GM12878 (cell line): ENCODE measurements at regions not wholly inside any gene's neighbourhood (a gene's known extent, or its start where the extent isn't known, plus 50 kb on each side); places are given as distances from the start of the nearest gene placed in this dataset.

Source experiments
- ATAC-seq: fragments of 200-7000 bp; cut with Tn5 transposase; 3 replicates; pipeline ENCODE4 v1.9.1; 2020; ENCODE audit warnings: mild to moderate bottlenecking, moderate library complexity
- BruUV-seq: library from RNA; stranded (reverse); fragments of 400-500 nt; replicated peaks from 2 replicates; lab custom pipeline; 2021; lab: Mats Ljungman, UMichigan
- CTCF ChIA-PET: fragments of 300-600 bp; sonication (Branson Sonifier 250); formaldehyde crosslinking; extraction: SDS; loops from one replicate; lab custom pipeline; 2021; ENCODE audit warnings: inconsistent platforms; lab: Yijun Ruan, JAX
- POLR2A ChIA-PET: fragments of 350-600 bp; formaldehyde crosslinking; extraction: SDS; loops from one replicate; lab custom pipeline; 2021; ENCODE audit warnings: inconsistent platforms; lab: Charles Lee
- RAD21 ChIA-PET: fragments of 300-600 bp; sonication (Branson Sonifier 250); formaldehyde crosslinking; loops from one replicate; lab custom pipeline; 2023; ENCODE audit warnings: antibody characterized with exemption; ENCODE audit not compliant: unreplicated experiment; lab: Charles Lee
- SMC1A ChIA-PET: fragments of 300-600 bp; sonication (Branson Sonifier 250); formaldehyde crosslinking; loops from one replicate; lab custom pipeline; 2023; ENCODE audit not compliant: unreplicated experiment, uncharacterized antibody; lab: Charles Lee
- DNase-seq: peaks from one replicate; pipeline ENCODE4 v3.0.0-alpha.2; 2011; ENCODE audit warnings: low read depth, low spot score
- FAIRE-seq: peaks from 3 replicates; lab custom pipeline; 2011; peaks lifted over from hg19 to GRCh38; lab: Jason Lieb, UNC
- H2AFZ ChIP-seq: 2 replicates; pipeline ENCODE4 v1.6.0; 2011; ENCODE audit warnings: low read depth, low read length, control low read depth; ENCODE audit not compliant: control insufficient read depth
- H3K27ac ChIP-seq: 2 replicates; pipeline ENCODE4 v1.5.1; 2011; ENCODE audit warnings: control low read depth; ENCODE audit not compliant: control insufficient read depth, insufficient read depth
- H3K27me3 ChIP-seq, 2 experiments: replicated peaks in 1 of 2; 2 replicates each; pipeline versions ENCODE4 v1.6.0 to v1.6.1; 2011; ENCODE audit warnings: low read length in 1 of 2; ENCODE audit not compliant: control insufficient read depth in 2 of 2, insufficient read depth in 2 of 2
- H3K36me3 ChIP-seq, 2 experiments: 2 replicates each; pipeline ENCODE4 v1.5.1; 2011; ENCODE audit warnings: low read length in 1 of 2; ENCODE audit not compliant: control insufficient read depth in 2 of 2, insufficient read depth in 2 of 2
- H3K4me1 ChIP-seq: 2 replicates; pipeline ENCODE4 v1.6.1; 2011; ENCODE audit warnings: mild to moderate bottlenecking, low read length, moderate library complexity, mixed read lengths; ENCODE audit not compliant: control insufficient read depth, insufficient read depth
- H3K4me2 ChIP-seq: 2 replicates; pipeline ENCODE4 v1.6.0; 2011; ENCODE audit warnings: control low read depth; ENCODE audit not compliant: control insufficient read depth, insufficient read depth
- H3K4me3 ChIP-seq: fragments of 200-600 bp; sonication (generic); 2 replicates; pipeline ENCODE4 v1.5.1; 2016
- H3K79me2 ChIP-seq: 2 replicates; pipeline ENCODE4 v1.6.0; 2011; ENCODE audit warnings: low read length; ENCODE audit not compliant: control insufficient read depth, insufficient read depth
- H3K9ac ChIP-seq: 2 replicates; pipeline ENCODE4 v1.8.0; 2011; ENCODE audit warnings: low read length, control low read depth, mixed read lengths; ENCODE audit not compliant: control insufficient read depth, insufficient read depth
- H3K9me3 ChIP-seq: replicated peaks from 3 replicates; pipeline ENCODE4 v1.5.1; 2011; ENCODE audit warnings: mild to moderate bottlenecking, low read length; ENCODE audit not compliant: control insufficient read depth, insufficient read depth
- H4K20me1 ChIP-seq: 2 replicates; pipeline ENCODE4 v1.6.0; 2011; ENCODE audit not compliant: control insufficient read depth, insufficient read depth
- DPF2 ChIP-seq: fragments of 450-650 bp; IDR thresholded peaks from 2 replicates; pipeline ENCODE4 v1.6.1; 2017; ENCODE audit warnings: mild to moderate bottlenecking
- SMARCA5 ChIP-seq: fragments of 450-650 bp; IDR thresholded peaks from 2 replicates; pipeline ENCODE4 v1.6.1; 2017; ENCODE audit warnings: mild to moderate bottlenecking
- YY1 ChIP-seq: IDR thresholded peaks from 2 replicates; pipeline ENCODE4 v1.6.1; 2011; ENCODE audit warnings: low read depth, mild to moderate bottlenecking, low read length
- ZNF207 ChIP-seq: fragments of 450-650 bp; IDR thresholded peaks from 2 replicates; pipeline ENCODE4 v1.6.1; 2014; ENCODE audit warnings: antibody characterized with exemption, mild to moderate bottlenecking, borderline replicate concordance
- ZNF592 ChIP-seq: fragments of 450-650 bp; IDR thresholded peaks from 2 replicates; pipeline ENCODE4 v1.6.1; 2017; ENCODE audit warnings: mild to moderate bottlenecking, moderate library complexity
- ZSCAN29 ChIP-seq: fragments of 450-650 bp; IDR thresholded peaks from 2 replicates; pipeline ENCODE4 v1.6.1; 2017; ENCODE audit warnings: mild to moderate bottlenecking, moderate library complexity
- WGBS: methylation state at CpG from one replicate; pipeline ENCODE4 v1.1.6; 2016; ENCODE audit warnings: low lambda C conversion rate; ENCODE audit not compliant: insufficient replicate concordance, insufficient coverage; ENCODE audit errors: missing lambda C conversion rate; 5-methylcytosine and 5-hydroxymethylcytosine counted together
- in situ Hi-C: fragments of 300-500 bp; cut with MboI; formaldehyde crosslinking; loops from 9 replicates; pipeline ENCODE4 v1.14.3; 2018; ENCODE audit warnings: mixed read lengths
- intact Hi-C: fragments of 100-400 bp; cut with micrococcal nuclease; formaldehyde crosslinking; loops from one replicate; pipeline ENCODE4 v1.14.2; 2022; ENCODE audit not compliant: unreplicated experiment

DNA sequence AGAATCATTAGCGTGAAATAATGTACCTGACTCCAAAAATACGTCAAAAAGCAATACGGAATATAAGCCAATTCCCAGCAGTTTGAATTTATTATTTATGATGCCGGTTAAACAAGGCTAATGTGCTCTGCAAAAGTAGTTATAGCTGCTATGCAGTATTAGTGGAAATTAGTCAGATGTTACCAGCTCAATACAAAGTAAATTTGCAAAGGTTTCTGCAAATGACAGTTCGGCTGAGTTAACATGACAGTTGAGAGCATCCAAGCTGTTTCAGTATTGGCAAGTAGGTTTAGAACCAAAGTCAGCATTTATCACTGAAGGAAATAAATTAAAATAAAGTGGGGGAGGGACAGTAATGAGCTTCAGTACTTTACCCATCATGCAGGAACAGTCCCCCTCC lies 1665.8 kb upstream of the FLRT2 start:
- WGBS = 28% methylated on average over 5 of the region's 5 CpGs
- no peak overlapping the region for H2AFZ ChIP-seq
- no peaks in the 10 kb centered on the region for H3K36me3 ChIP-seq
- DNase-seq (no peak), ATAC-seq (no peak), FAIRE-seq (no peak)
- no peak overlapping the region for H3K4me3 ChIP-seq
- ChIA-PET RAD21 (no interaction called here), CTCF (interaction anchor here (0.9 kb wide), 1 partner anchor 12 kb away, joined by 3 read pairs; no protein-coding TSS in a partner anchor), POLR2A (interaction anchor here (0.8 kb wide), 1 partner anchor 18 kb away, joined by 3 read pairs; no protein-coding TSS in a partner anchor), SMC1A (interaction anchor here (1.3 to 4.7 kb wide), 2 partner anchors 11 to 21 kb away, joined by 3 to 19 read pairs; no protein-coding TSS in a partner anchor)
- no TSS peak for BruUV-seq
- intact Hi-C loops = no loop called here
- in situ Hi-C loops = no loop called here
- no peaks in the 10 kb centered on the region for H3K4me1 ChIP-seq
- H3K4me2 ChIP-seq = no peak overlapping the region
- no peaks in the 10 kb centered on the region for H4K20me1 ChIP-seq
- no peak overlapping the region for H3K9ac ChIP-seq
- H3K9me3 ChIP-seq = no peaks in the 10 kb centered on the region
- no peak overlapping the region for H3K27ac ChIP-seq
- TF ChIP-seq SMARCA5 (no peak), ZSCAN29 (no peak), YY1 (no peak), DPF2 (no peak), ZNF207 (no peak), ZNF592 (no peak)
- no peaks in the 10 kb centered on the region for H3K27me3 ChIP-seq
- H3K79me2 ChIP-seq = no peaks in the 10 kb centered on the region
